Ovary (tissue), 7 donors: ENCODE measurements at regions not wholly inside any gene's neighbourhood (a gene's known extent, or its start where the extent isn't known, plus 50 kb on each side); places are given as distances from the start of the nearest gene placed in this dataset.
A peak's percentile ranks its signal among the peaks of the same experiment; 100 is the strongest.

Source experiments
- DNase-seq, 5 donors: peaks; one replicate each; pipeline ENCODE4 v3.0.0-alpha.2; 2019 to 2020
- H3K27ac ChIP-seq, 2 donors: fragments of 200-600 bp; one replicate each; pipeline versions ENCODE4 v1.5.1 to v1.8.0; 2019 to 2022
- H3K27me3 ChIP-seq: fragments of 200-600 bp; one replicate; pipeline ENCODE4 v1.8.0; 2022
- H3K36me3 ChIP-seq: fragments of 200-600 bp; sonication (generic); one replicate; pipeline ENCODE4 v1.5.1; 2019
- H3K4me1 ChIP-seq: one replicate; pipeline ENCODE4 v1.8.1; 2013; ENCODE audit warnings: mild to moderate bottlenecking, moderate library complexity; ENCODE audit not compliant: insufficient read depth
- H3K4me3 ChIP-seq: fragments of 200-600 bp; sonication (generic); one replicate; pipeline ENCODE4 v1.5.1; 2017
- H3K9me3 ChIP-seq, 2 donors: fragments of 200-600 bp in 1 of 2; sonication (generic) in 1 of 2; one replicate each; pipeline versions ENCODE4 v1.5.1 to v1.8.1; 2013 to 2019; ENCODE audit warnings: mild to moderate bottlenecking in 1 of 2, moderate library complexity in 1 of 2
- EP300 ChIP-seq: sonication (generic); formaldehyde crosslinking; IDR thresholded peaks from one replicate; pipeline ENCODE4 v1.6.1; 2017; ENCODE audit warnings: antibody characterized with exemption
- POLR2A ChIP-seq: fragments of 450-650 bp; IDR thresholded peaks from one replicate; pipeline ENCODE4 v1.6.1; 2017; ENCODE audit warnings: antibody characterized with exemption, mild to moderate bottlenecking, moderate library complexity
- WGBS, 3 donors: extraction: QIAGEN DNeasy Blood & Tissue Kit in 1 of 3; methylation state at CpG; one replicate each; pipeline versions ENCODE4 v1.1.5 to v1.1.7; 2013 to 2017; 5-methylcytosine and 5-hydroxymethylcytosine counted together
- intact Hi-C, 4 donors: fragments of 100-400 bp; cut with DNase I; formaldehyde crosslinking; loops; one replicate each; pipeline versions ENCODE4 v1.11.0 to v1.15.1; 2022 to 2023
- TF ChIP-seq, protein P1 (sequence below), 3 donors: fragments of 450-650 bp in 2 of 3; fragments of 200-600 bp in 1 of 3; IDR thresholded peaks; one replicate each; pipeline versions ENCODE4 v1.5.1 to v1.8.0; 2016 to 2022; ENCODE audit warnings: antibody characterized with exemption in 3 of 3, mild to moderate bottlenecking in 1 of 3
- donor health status: DM: no; HTN: no; CAD: no; lungs with moderate emphysema.
- donor health status: DM: no; HTN: no; CAD: no.
- donor health status: Bipolar disorder and iron deficiency.
- donor health status: DM: no; HTN: no; CAD: no.
- donor health status: DM: yes; HTN: yes; CAD: no.

DNA sequence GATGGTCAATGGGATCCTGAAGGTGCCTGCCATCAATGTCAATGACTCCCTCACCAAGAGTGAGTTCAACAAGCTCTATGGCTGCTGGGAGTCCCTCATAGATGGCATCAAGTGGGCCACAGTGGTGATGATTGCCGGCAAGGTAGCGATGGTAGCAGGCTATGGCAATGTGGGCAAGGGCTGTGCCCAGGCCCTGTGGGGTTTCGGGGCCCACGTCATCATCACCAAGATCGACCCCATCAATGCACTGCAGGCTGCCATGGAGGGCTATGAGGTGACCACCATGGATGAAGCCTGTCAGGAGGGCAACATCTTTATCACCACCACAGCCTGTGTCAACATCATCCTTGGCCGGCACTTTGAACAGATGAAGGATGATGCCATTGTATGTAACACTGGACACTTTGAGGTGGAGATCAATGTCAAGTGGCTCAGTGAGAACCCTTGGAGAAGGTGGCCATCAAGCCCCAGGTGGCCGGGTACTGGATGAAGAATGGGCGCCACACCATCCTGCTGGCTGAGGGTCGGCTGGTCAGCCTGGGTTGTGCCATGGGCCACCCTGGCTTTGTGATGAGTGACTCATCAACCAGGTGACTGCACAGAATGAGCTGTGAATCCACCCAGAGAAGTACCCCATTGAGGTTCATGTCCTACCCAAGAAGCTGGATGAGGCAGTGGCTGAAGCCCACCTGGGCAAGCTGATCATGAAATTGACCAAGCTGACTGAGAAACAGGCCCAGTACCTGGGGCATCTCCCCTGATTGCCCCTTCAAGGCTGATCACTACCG is 63.0 kb upstream of the ANTXRL start:
- Histone ChIP-seq H3K36me3 (no peaks in the 10 kb centered on the region), H3K9me3 (no peaks in the 10 kb centered on the region), H3K27me3 (no peaks in the 10 kb centered on the region), H3K4me1 (no peaks in the 10 kb centered on the region), H3K4me3 (no peak overlapping the region), H3K27ac (no peak overlapping the region)
- TF ChIP-seq POLR2A (no peak), EP300 (no peak)
- TF ChIP-seq, protein P1, sequence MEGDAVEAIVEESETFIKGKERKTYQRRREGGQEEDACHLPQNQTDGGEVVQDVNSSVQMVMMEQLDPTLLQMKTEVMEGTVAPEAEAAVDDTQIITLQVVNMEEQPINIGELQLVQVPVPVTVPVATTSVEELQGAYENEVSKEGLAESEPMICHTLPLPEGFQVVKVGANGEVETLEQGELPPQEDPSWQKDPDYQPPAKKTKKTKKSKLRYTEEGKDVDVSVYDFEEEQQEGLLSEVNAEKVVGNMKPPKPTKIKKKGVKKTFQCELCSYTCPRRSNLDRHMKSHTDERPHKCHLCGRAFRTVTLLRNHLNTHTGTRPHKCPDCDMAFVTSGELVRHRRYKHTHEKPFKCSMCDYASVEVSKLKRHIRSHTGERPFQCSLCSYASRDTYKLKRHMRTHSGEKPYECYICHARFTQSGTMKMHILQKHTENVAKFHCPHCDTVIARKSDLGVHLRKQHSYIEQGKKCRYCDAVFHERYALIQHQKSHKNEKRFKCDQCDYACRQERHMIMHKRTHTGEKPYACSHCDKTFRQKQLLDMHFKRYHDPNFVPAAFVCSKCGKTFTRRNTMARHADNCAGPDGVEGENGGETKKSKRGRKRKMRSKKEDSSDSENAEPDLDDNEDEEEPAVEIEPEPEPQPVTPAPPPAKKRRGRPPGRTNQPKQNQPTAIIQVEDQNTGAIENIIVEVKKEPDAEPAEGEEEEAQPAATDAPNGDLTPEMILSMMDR (IDR thresholded peaks at IDR 0.05): no peak
- 92 to 96% (median 95%) methylated on average over 10 of the region's 10 CpGs for WGBS, 3 donors
- DNase-seq: no peak
- intact Hi-C loops: no loop called here

DNA sequence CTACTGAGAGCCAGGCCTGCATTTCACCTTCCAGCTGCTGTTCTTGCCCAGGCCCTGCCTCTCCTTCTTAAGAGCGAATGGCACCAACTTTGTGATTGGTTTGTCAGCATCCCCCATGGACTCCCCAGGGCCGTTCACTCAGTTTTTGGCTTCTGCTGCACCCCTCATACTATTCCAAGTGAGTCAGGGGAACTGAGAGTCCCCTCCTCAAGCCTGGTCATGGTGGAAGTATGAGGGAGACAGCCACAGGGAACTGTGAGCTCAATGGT is 62.4 kb upstream of the ANTXRL start:
- Histone ChIP-seq H3K4me3 (no peak overlapping the region), H3K27ac (no peak overlapping the region), H3K9me3 (no peaks in the 10 kb centered on the region), H3K36me3 (no peaks in the 10 kb centered on the region), H3K27me3 (no peaks in the 10 kb centered on the region), H3K4me1 (no peaks in the 10 kb centered on the region)
- intact Hi-C loops: no loop called here
- 93 to 95% (median 94%) methylated on average over 2 of the region's 2 CpGs for WGBS, 3 donors
- no peak for DNase-seq
- TF ChIP-seq POLR2A (no peak), EP300 (no peak)
- TF ChIP-seq, protein P1 (IDR thresholded peaks at IDR 0.05): no peak

DNA sequence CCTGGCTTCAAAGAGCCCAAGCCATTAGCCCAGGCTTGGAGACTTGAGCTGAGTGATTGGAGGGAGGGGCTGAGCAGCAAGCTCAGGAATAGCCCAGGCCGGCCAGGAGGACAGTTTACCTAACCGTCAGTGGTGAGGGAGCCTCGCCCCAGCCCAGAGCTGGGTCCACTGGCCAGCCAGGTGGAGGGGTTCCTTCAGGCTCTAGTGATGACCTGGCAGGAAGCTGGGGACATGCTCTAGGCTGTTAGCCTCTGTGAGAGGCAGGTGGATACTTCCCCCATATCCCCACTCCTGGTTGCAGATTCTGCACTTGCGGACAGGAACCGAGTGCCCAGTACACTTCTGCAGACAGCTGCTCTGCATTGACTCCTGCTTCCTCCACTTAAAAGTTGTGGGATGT is 61.2 kb upstream of the ANTXRL start:
- WGBS, 3 donors: 57 to 69% (median 69%) methylated on average over 5 of the region's 5 CpGs
- TF ChIP-seq EP300 (no peak), POLR2A (no peak)
- TF ChIP-seq, protein P1 (IDR thresholded peaks at IDR 0.05): no peak
- Histone ChIP-seq H3K4me3 (no peak overlapping the region), H3K9me3 (no peaks in the 10 kb centered on the region), H3K4me1 (no peaks in the 10 kb centered on the region), H3K36me3 (no peaks in the 10 kb centered on the region), H3K27ac (no peak overlapping the region), H3K27me3 (no peaks in the 10 kb centered on the region)
- DNase-seq: no peak
- intact Hi-C loops: no loop called here

DNA sequence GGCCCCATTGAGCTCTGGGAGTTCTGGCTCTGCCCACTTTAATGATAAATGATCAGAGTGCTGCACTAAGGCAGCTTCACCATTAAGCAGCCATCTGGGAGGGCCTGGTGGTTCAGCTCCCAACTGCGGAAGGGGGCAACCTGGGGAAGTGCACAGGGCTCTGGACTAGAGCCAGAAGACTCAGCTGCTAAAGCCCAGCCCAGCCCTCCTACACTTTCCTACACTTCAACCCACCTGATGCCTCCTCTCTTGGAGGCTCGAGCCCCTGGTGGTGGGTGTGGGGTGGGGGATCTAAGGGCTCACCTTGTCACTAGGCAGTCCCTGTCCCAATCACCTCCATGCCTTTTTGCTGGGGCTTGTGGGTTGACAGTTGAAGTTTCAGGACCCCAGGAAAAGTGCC is 60.6 kb upstream of the ANTXRL start:
- H3K36me3 ChIP-seq: no peaks in the 10 kb centered on the region
- intact Hi-C loops: no loop called here
- H3K4me1 ChIP-seq: no peaks in the 10 kb centered on the region
- 52 to 64% (median 61%) methylated on average over 2 of the region's 2 CpGs for WGBS, 3 donors
- TF ChIP-seq EP300: no peak
- TF ChIP-seq POLR2A: no peak
- TF ChIP-seq, protein P1 (IDR thresholded peaks at IDR 0.05): no peak
- H3K27ac ChIP-seq: no peak overlapping the region
- no peaks in the 10 kb centered on the region for H3K27me3 ChIP-seq
- H3K9me3 ChIP-seq: no peaks in the 10 kb centered on the region
- H3K4me3 ChIP-seq: no peak overlapping the region
- DNase-seq: peak in 1 of 5 donors; percentile 8
